BJ (cell line): ENCODE measurements at regions not wholly inside any gene's neighbourhood (a gene's known extent, or its start where the extent isn't known, plus 50 kb on each side); places are given as distances from the start of the nearest gene placed in this dataset.

ENCODE experiments used
- CTCF ChIA-PET: fragments of 350-600 bp; formaldehyde crosslinking; extraction: SDS; loops from one replicate; lab custom pipeline; 2021; ENCODE audit warnings: antibody characterized with exemption, inconsistent platforms; lab: Yijun Ruan, JAX
- POLR2A ChIA-PET: fragments of 300-600 bp; sonication (Branson Sonifier 250); formaldehyde crosslinking; extraction: SDS; loops from one replicate; lab custom pipeline; 2021; ENCODE audit warnings: antibody characterized with exemption; lab: Charles Lee
- DNase-seq: peaks from one replicate; pipeline ENCODE4 v3.0.0-alpha.2; 2011; ENCODE audit warnings: low read depth
- H3K27me3 ChIP-seq: 2 replicates; pipeline ENCODE4 v1.6.0; 2011; ENCODE audit warnings: low read length; ENCODE audit not compliant: control insufficient read depth, insufficient read depth
- H3K36me3 ChIP-seq: 2 replicates; pipeline ENCODE4 v1.5.1; 2011; ENCODE audit warnings: low read length; ENCODE audit not compliant: control insufficient read depth, insufficient read depth
- H3K4me3 ChIP-seq: 2 replicates; pipeline ENCODE4 v1.5.1; 2011; ENCODE audit warnings: low read depth, mild to moderate bottlenecking, control low read depth, low read length
- CTCF ChIP-seq: IDR thresholded peaks from 2 replicates; pipeline ENCODE4 v1.5.1; 2011; ENCODE audit warnings: low read depth, mild to moderate bottlenecking, control low read depth, inconsistent platforms, low read length, moderate library complexity; ENCODE audit not compliant: insufficient read depth

DNA sequence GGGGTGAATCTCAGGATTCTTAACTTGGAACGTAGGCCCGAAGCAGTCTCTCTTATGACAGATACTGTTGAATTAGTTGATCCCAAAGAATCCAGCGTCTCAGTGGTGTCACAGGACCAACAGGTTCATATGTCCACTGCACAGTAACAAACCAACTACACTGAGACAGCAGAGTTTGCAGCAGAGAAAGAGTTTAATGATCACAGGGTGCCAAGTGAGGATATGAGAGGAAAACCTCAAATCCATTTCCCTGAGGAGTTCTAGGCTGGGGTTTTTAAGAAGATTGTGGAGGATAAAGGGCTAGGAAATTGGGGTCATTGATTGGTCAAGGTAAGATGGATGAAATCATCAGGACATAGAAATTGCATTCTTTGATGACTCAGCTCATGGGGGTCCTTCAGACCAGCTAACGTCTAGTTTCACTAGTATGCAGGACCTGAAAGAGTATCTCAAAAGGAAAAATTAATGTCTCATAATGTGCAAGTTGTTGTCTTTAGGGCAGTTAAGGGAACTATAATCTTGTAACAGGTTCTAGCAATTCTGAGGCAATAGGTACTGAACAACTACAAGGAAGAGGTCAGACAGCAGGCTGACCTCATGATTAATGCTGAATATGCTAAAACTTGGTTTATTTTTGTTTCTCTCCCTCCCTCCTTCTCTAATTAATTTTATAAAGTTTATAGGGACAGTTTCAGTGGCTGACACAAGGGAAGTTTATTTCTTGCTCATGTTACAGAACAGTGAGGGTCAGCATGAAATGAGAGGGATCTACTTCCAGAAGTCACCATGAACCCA lies 310.9 kb upstream of the NEBL start:
- POLR2A ChIA-PET = no interaction called here
- Histone ChIP-seq H3K36me3 (no peaks in the 10 kb centered on the region), H3K27me3 (no peaks in the 10 kb centered on the region), H3K4me3 (no peak overlapping the region)
- TF ChIP-seq CTCF = no peak
- CTCF ChIA-PET = no interaction called here
- DNase-seq = no peak

- POLR2A ChIA-PET = no interaction called here
- no peak for DNase-seq
- Histone ChIP-seq H3K4me3 (no peak overlapping the region), H3K36me3 (no peaks in the 10 kb centered on the region), H3K27me3 (no peaks in the 10 kb centered on the region)
- TF ChIP-seq CTCF = no peak
- CTCF ChIA-PET = interaction anchor here (1.0 kb wide), 1 partner anchor 9 kb away, joined by 3 read pairs; no protein-coding TSS in a partner anchor
Observed at GRCh38 chr10:21205328-21205727, 308.2 kb upstream of the NEBL start.

DNA sequence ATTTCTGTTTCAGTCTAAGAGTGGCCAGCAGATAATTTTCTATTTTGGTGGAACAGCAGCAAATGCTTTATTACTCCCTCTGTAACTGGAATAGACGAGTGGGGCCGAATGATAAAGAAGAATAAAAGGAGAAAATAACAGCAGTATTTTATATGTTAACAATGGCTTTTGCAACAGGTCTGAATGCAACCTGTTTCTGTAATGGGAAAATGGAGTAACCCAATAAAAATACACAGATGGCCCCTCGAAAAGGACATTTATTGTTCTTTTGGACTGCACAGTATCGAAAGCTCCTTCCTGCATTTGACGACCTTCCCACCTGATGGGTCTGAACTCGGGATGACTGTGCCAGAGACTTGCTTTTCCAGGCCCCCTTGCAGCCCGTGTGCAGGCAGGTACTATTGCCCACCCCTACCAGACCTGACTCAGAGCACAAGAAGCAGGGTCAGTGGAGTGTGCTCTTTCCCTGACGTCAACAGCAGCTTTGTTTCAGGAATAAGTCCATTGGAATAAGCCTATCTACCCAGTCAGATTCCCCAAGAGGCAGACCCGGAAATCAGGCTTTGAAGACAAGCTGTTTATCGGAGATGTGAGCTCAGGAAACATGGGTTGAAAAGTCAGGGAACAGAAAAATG lies 306.5 kb upstream of the NEBL start:
- Histone ChIP-seq H3K27me3 (no peaks in the 10 kb centered on the region), H3K4me3 (no peak overlapping the region), H3K36me3 (no peaks in the 10 kb centered on the region)
- no peak for TF ChIP-seq CTCF
- POLR2A ChIA-PET = no interaction called here
- no peak for DNase-seq
- CTCF ChIA-PET = no interaction called here

GRCh38 chr10:21202776-21203462 lies 305.8 kb upstream of the NEBL start:
- no peaks in the 10 kb centered on the region for H3K36me3 ChIP-seq
- POLR2A ChIA-PET = no interaction called here
- no peak overlapping the region for H3K4me3 ChIP-seq
- H3K27me3 ChIP-seq = no peaks in the 10 kb centered on the region
- CTCF ChIA-PET = interaction anchor here (1.2 kb wide), 1 partner anchor 12 kb away, joined by 3 read pairs; no protein-coding TSS in a partner anchor
- no peak for TF ChIP-seq CTCF
- DNase-seq = no peak

GRCh38 chr10:21199501-21199900 lies 302.4 kb upstream of the NEBL start:
- no peak for TF ChIP-seq CTCF
- no peak overlapping the region for H3K4me3 ChIP-seq
- DNase-seq = no peak
- no peaks in the 10 kb centered on the region for H3K36me3 ChIP-seq
- ChIA-PET CTCF (no interaction called here), POLR2A (no interaction called here)
- H3K27me3 ChIP-seq = no peaks in the 10 kb centered on the region
